ENCODE measurements at regions not wholly inside any gene's neighbourhood (a gene's known extent, or its start where the extent isn't known, plus 50 kb on each side); places are given as distances from the start of the nearest gene placed in this dataset.
"Not testable (repeated sequence)": the region's sequence is repeated elsewhere in the genome, so short reads cannot be mapped to it uniquely, and the experiment has no call there.

GRCh38 chr2:131966671-131967070 is 195.1 kb downstream of the ANKRD30BL start:
- not testable (repeated sequence) for TF ChIP-seq CTCF, POLR2A (IDR thresholded peaks at IDR 0.05)
